ENCODE measurements at regions not wholly inside any gene's neighbourhood (a gene's known extent, or its start where the extent isn't known, plus 50 kb on each side); places are given as distances from the start of the nearest gene placed in this dataset.

GRCh38 chr18:43501099-43501498 lies 223.8 kb upstream of the SYT4 start:
- POLR2A ChIA-PET: no interaction called here
- no peak overlapping the region for H3K4me3 ChIP-seq (ENCODE audit: low read depth, low read length)
- H3K9me3 ChIP-seq (ENCODE audit: control insufficient read depth, insufficient read depth, low read depth, low read length): no peaks in the 10 kb centered on the region
- TF ChIP-seq ZNF585B (tag by site-specific recombination; IDR thresholded peaks at IDR 0.05): no peak
- TF ChIP-seq ZNF692 (tag by site-specific recombination; IDR thresholded peaks at IDR 0.05): no peak
- no peak for TF ChIP-seq ZNF548 (tag by site-specific recombination; IDR thresholded peaks at IDR 0.05)
- no peak for TF ChIP-seq ZNF157 (tag by site-specific recombination; IDR thresholded peaks at IDR 0.05)
- TF ChIP-seq ZFP3 (tag by site-specific recombination; IDR thresholded peaks at IDR 0.05; ENCODE audit: low read depth): no peak
- TF ChIP-seq ZNF354C (tag by site-specific recombination; IDR thresholded peaks at IDR 0.05; ENCODE audit: borderline replicate concordance, low read depth): no peak
- TF ChIP-seq HIC1 (tag by site-specific recombination; IDR thresholded peaks at IDR 0.05): no peak
- TF ChIP-seq ZNF561 (tag by site-specific recombination; IDR thresholded peaks at IDR 0.05; ENCODE audit: borderline replicate concordance): no peak
- TF ChIP-seq ZSCAN18 (tag by site-specific recombination; IDR thresholded peaks at IDR 0.05): no peak
- no peak for TF ChIP-seq WT1 (tag by site-specific recombination; IDR thresholded peaks at IDR 0.05)
- TF ChIP-seq SETDB1 (IDR thresholded peaks at IDR 0.05; ENCODE audit: insufficient read length, low read length): no peak
- no peak for TF ChIP-seq PRDM10 (tag by site-specific recombination; IDR thresholded peaks at IDR 0.05)
- TF ChIP-seq HOXA7 (CRISPR knock-in tag; IDR thresholded peaks at IDR 0.05; ENCODE audit: borderline replicate concordance): no peak
- no peak for TF ChIP-seq ZXDB (tag by site-specific recombination; IDR thresholded peaks at IDR 0.05)
- no peak for TF ChIP-seq RBAK (tag by site-specific recombination; IDR thresholded peaks at IDR 0.05)
- TF ChIP-seq ZNF133 (tag by site-specific recombination; IDR thresholded peaks at IDR 0.05): no peak
- H3K27ac ChIP-seq (ENCODE audit: extremely low read depth, low read depth, low read length): no peak overlapping the region
- CTCF ChIA-PET: no interaction called here
- H3K36me3 ChIP-seq (ENCODE audit: control insufficient read depth in 2 of 2, insufficient read depth in 1 of 2, low read length in 2 of 2): no peaks in the 10 kb centered on the region
- H3K4me1 ChIP-seq (ENCODE audit: control insufficient read depth, insufficient read depth, low read length): no peaks in the 10 kb centered on the region

GRCh38 chr18:43506935-43507334 lies 229.6 kb upstream of the SYT4 start:
- H3K27ac ChIP-seq (ENCODE audit: extremely low read depth, low read depth, low read length): no peak overlapping the region
- H3K9me3 ChIP-seq (ENCODE audit: control insufficient read depth, insufficient read depth, low read depth, low read length): no peaks in the 10 kb centered on the region
- ChIA-PET CTCF (no interaction called here), POLR2A (no interaction called here)
- no peak overlapping the region for H3K4me3 ChIP-seq (ENCODE audit: low read depth, low read length)
- no peaks in the 10 kb centered on the region for H3K4me1 ChIP-seq (ENCODE audit: control insufficient read depth, insufficient read depth, low read length)
- no peaks in the 10 kb centered on the region for H3K36me3 ChIP-seq (ENCODE audit: control insufficient read depth in 2 of 2, insufficient read depth in 1 of 2, low read length in 2 of 2)
- TF ChIP-seq ZBTB21 (tag by site-specific recombination; IDR thresholded peaks at IDR 0.05) (no peak), ZNF239 (tag by site-specific recombination; IDR thresholded peaks at IDR 0.05) (no peak), ZNF133 (tag by site-specific recombination; IDR thresholded peaks at IDR 0.05) (no peak), ZNF473 (tag by site-specific recombination; IDR thresholded peaks at IDR 0.05) (no peak), HOXC10 (CRISPR knock-in tag; IDR thresholded peaks at IDR 0.05) (no peak), ZNF112 (tag by site-specific recombination; IDR thresholded peaks at IDR 0.05) (no peak), ZNF214 (tag by site-specific recombination; IDR thresholded peaks at IDR 0.05; ENCODE audit: borderline replicate concordance) (no peak), ZNF2 (tag by site-specific recombination; IDR thresholded peaks at IDR 0.05) (no peak)

Data from HEK293 (cell line).